ENCODE measurements at regions not wholly inside any gene's neighbourhood (a gene's known extent, or its start where the extent isn't known, plus 50 kb on each side); places are given as distances from the start of the nearest gene placed in this dataset. TPM values are rescaled to one million over a fixed set of nuclear protein-coding genes. Genes with fewer than 3 reads are reported as not detected.

DNA sequence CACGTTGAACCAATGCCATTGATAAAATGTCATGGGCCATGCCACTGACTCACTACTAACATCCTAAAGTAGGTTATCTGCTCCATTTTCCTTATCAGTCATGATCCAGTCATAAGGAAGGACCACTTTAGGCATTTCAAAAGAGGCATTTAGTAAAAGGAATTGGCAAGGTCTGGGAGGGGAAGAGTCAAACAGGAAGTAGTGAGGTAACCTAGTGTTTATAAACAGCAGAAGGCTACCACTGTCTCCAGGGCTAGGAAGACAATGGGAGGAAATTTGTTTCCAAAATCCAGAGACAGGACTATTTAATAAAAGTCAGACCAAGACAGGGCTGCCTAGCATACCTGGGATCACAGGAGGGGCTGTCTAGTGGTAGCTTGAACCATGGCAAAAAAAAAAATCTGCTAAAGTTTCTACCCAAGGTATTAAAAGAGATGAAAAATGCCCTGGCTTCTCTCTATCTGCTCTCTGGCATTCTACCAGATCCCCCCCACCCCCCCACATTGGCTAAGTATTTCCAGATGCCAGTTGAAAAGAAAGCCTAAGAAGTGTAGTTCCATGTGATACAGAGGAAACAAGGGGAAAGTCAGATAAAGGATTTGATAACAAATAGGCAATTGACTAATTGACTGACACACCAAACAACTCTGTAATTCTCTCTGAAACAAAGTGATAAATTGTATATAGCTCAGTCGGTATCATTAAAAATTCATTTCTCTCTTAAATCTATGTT, 50.4 kb upstream of the C11orf87 start:
- POLR2A ChIA-PET = no interaction called here
- no peak overlapping the region for H3K4me2 ChIP-seq (ENCODE audit: insufficient read depth, low read length)
- CTCF ChIA-PET (ENCODE audit: low intra/inter-chr PET ratio) = no interaction called here
- no peak for DNase-seq (ENCODE audit: extremely low read depth in 1 of 4, low spot score in 3 of 4)
- no peak for FAIRE-seq
- H3K4me1 ChIP-seq (replicated peaks in 1 of 2; ENCODE audit: control insufficient read depth in 2 of 2, insufficient read depth in 2 of 2, low read length in 2 of 2) = no peaks in the 10 kb centered on the region
- no peaks in the 10 kb centered on the region for H3K9me3 ChIP-seq (replicated peaks; ENCODE audit: control insufficient read depth, insufficient read depth, low read depth, low read length)
- no peak for TF ChIP-seq DNMT1 (IDR thresholded peaks at IDR 0.05)
- BruUV-seq (replicated peaks) = no TSS peak
- 0% methylated on average over 2 of the region's 2 CpGs for WGBS (ENCODE audit: insufficient coverage, low coverage, missing lambda C conversion rate)
- H3K36me3 ChIP-seq (ENCODE audit: control insufficient read depth, insufficient read depth, low read length) = no peaks in the 10 kb centered on the region
- ATAC-seq = no peak
- H3K4me3 ChIP-seq = no peak overlapping the region
- no peaks in the 10 kb centered on the region for H4K20me1 ChIP-seq (replicated peaks; ENCODE audit: control insufficient read depth, insufficient read depth, low read length)
- H3K9ac ChIP-seq (ENCODE audit: insufficient read depth in 1 of 2, low read depth in 2 of 2, low read length in 2 of 2) = no peak overlapping the region
- H3K27me3 ChIP-seq (ENCODE audit: control insufficient read depth in 2 of 2, insufficient read depth in 2 of 2, low read length in 2 of 2) = no peaks in the 10 kb centered on the region
- no peak overlapping the region for H3K27ac ChIP-seq (ENCODE audit: extremely low read depth, low read depth, low read length)
- intact Hi-C loops (cut with micrococcal nuclease) (no loop called here), in situ Hi-C loops (cut with MboI) (no loop called here)
- no peaks in the 10 kb centered on the region for H3K79me2 ChIP-seq (ENCODE audit: control insufficient read depth, insufficient read depth, low read length)
- H3K9me1 ChIP-seq (ENCODE audit: control insufficient read depth, insufficient read depth, low read length) = no peaks in the 10 kb centered on the region
- H2AFZ ChIP-seq (ENCODE audit: low read depth, low read length) = no peak overlapping the region

Small RNAs in the stretch of these regions (small RNA-seq; reads per million reads assigned to genes)
- gene RF00157 (not detected), gene RNA5SP349 (0.15 reads per million), gene RNU6-654P (not detected)
